AG09319 (cell line): ENCODE measurements at regions not wholly inside any gene's neighbourhood (a gene's known extent, or its start where the extent isn't known, plus 50 kb on each side); places are given as distances from the start of the nearest gene placed in this dataset.

Experiments used
- DNase-seq: peaks from one replicate; pipeline ENCODE4 v3.0.0-alpha.2; 2010; ENCODE audit warnings: low read depth; ENCODE audit errors: extremely low read depth
- TF ChIP-seq, protein P1 (sequence below): IDR thresholded peaks from 2 replicates; pipeline ENCODE4 v1.5.1; 2011; ENCODE audit warnings: low read depth, mild to moderate bottlenecking, inconsistent platforms, low read length, moderate library complexity

DNA sequence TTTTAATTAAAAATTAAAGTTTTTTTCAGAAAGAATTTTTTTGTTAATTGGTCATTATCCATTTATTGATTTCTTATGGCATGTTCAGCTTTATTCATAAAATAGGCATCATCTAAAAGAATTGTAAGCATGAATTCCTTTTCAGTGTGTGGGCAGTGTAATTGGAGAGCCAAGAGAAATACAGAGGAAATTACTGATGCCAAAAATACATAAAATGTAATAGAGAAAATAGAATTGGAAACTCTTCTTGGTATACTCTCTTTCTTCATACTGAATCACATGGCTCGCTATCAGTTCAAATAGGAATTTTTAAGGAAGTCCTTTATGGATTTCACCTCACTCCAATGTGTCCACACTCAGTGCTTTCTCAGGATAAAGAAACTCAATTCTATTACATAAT lies 663.6 kb upstream of the NRXN1 start:
- DNase-seq = no peak
- TF ChIP-seq, protein P1, sequence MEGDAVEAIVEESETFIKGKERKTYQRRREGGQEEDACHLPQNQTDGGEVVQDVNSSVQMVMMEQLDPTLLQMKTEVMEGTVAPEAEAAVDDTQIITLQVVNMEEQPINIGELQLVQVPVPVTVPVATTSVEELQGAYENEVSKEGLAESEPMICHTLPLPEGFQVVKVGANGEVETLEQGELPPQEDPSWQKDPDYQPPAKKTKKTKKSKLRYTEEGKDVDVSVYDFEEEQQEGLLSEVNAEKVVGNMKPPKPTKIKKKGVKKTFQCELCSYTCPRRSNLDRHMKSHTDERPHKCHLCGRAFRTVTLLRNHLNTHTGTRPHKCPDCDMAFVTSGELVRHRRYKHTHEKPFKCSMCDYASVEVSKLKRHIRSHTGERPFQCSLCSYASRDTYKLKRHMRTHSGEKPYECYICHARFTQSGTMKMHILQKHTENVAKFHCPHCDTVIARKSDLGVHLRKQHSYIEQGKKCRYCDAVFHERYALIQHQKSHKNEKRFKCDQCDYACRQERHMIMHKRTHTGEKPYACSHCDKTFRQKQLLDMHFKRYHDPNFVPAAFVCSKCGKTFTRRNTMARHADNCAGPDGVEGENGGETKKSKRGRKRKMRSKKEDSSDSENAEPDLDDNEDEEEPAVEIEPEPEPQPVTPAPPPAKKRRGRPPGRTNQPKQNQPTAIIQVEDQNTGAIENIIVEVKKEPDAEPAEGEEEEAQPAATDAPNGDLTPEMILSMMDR = no peak

DNA sequence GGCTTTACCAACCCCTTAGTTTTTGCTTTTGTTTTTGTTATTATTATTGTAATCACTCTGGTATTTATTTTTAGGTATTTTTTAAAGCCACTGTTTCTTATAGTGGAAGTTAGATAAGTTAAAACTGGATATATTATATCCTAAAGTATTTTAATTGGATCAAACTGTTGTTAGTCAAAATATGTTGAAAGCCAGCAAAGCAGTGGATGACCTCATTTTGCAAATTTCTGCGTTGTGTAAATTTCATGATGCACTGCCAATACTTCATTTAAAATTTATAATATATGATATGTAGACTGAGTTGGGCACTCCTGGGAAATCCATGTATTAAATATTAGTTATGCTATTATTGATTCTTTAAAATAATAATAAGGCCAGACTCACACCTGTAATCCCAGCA lies 661.7 kb upstream of the NRXN1 start:
- no peak for DNase-seq
- TF ChIP-seq, protein P1 = no peak

DNA sequence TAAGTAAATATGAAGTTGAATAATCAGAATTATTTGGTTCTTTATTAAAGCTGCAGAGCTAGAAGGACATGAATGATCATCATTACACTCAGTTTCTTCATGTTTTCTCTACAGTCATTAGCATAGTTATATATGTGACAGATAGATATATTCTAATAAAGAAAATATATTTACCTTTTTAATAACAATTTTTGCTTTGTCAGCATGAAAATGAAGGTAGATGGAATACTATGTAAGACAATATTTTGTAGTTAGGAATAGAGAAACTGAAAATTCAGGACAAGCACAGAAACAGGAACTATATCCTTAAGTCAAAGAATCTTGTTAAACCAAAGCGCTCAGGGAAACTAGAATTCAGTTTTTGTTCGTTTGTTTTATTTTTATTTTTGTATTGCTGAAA lies 649.9 kb upstream of the NRXN1 start:
- DNase-seq = no peak
- TF ChIP-seq, protein P1 = no peak

DNA sequence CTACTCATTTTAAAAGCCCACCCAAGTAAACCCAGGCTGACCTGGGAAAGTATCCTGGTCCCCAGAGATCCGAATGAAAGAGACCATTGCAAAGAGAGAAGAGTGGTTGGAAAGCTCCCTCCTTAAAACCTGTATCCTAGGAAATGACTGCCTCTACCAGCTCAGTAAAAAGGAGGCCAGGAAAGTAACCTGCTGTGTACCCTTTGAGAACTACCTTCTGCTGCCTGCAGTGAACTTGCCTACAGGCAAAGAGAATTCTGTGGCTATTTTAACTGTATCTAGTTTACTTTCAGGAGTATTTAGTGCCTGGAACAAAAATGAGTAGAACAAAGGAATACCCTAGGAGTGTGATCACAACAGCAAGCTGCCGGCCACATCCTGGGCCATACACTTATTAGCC lies 641.7 kb upstream of the NRXN1 start:
- no peak for DNase-seq
- TF ChIP-seq, protein P1 = no peak

DNA sequence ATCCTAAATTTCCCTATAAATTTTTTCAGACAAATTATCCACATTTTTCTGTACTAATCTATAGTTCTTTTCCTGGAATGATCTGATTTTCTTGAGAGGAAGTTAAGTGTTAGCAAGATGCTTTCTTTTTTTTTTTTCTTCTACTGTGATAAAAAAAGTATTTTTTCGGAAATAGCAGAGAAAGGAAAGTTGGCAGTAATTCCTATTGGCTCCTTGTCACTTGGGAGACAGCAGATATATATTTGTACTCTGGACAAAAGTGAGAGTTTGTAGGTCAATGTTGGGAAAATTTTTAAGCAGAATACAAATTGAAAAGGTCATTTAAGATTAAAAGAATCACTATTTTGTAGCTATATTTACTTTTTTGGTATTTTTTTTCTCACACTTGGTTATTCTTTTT lies 635.7 kb upstream of the NRXN1 start:
- TF ChIP-seq, protein P1 = no peak
- DNase-seq = no peak

DNA sequence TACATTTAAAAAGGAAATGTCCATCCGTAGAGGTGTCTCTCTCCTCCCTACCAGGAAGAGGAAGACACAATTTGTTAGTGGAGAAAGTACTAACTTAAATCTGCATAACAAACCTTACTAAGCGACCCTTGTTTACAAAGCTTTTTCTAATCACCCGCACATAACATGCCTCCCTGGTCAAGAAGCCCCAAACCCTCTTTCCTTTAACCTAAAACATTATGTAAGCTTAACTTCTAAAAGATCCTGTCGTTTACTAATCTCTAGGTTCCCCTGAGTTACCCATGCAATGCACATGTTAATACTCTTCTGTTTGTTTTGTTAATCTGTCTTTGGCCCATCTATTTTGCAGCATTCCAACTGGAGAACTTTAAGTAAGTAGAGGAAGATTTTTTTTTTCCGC lies 630.3 kb upstream of the NRXN1 start:
- no peak for DNase-seq
- TF ChIP-seq, protein P1 = no peak

DNA sequence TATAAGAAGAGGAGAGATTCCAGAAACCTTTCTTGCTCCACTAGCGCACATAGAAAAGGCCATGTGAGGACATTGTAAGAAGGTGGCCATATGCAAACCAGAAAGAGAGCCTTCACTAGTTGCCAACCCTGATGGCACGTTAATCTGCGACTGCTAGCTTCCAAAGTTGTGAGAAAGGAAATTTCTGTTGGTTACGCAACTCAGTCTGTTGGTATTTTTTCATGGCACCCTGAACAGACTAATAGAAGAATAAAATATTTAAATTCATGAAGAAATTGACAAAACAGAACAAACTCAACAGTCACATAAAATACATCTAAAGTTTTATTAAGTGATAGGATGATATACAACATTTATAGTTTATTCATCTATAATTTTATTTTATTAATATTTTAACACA lies 625.9 kb upstream of the NRXN1 start:
- no peak for DNase-seq
- TF ChIP-seq, protein P1 = no peak
